ENCODE measurements at regions not wholly inside any gene's neighbourhood (a gene's known extent, or its start where the extent isn't known, plus 50 kb on each side); places are given as distances from the start of the nearest gene placed in this dataset.

DNA sequence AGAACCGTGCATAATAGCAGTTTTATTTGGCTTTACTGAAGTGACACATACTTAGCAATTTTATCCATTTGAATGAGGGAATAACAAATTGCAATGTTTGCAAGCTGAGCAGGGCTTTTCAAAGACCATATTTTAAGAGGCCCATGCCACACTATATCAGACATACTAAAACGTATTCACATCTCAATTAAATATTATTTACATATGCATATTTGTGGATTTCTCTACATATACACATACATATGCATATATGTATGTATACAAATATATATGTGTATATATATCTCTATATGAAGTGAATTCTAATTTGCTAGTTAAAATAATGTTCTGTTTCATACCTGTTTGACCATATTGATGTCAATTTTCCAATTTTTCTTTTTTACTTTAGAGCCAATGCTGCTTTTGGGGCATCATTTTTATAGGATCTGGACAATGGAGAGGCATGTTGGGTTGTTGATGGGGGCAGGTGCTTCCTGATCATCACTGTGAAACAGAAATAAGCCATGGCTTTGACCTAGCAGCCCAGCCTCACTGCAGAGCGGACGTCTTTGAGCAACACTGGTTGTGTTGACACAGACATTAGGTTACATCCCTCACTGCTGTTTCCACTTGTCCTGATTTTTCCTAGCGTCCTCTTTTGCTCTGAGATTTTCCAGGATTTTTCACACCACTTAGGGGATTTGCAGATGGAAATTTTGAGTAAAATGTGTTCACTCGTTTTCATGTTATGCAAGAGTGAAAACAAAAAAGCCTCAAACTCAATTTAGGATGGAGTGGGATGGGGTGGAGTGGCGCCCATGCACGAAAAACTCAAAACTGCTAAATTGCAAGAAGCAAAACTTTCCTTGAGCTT is 56.9 kb downstream of the RDH14 start:
- no peak for DNase-seq (ENCODE audit: low read depth)
- no peak overlapping the region for H3K4me3 ChIP-seq (ENCODE audit: low read depth, low read length)
- TF ChIP-seq CTCF (IDR thresholded peaks at IDR 0.05; ENCODE audit: insufficient read depth, low read depth, low read length), result no peak

DNA sequence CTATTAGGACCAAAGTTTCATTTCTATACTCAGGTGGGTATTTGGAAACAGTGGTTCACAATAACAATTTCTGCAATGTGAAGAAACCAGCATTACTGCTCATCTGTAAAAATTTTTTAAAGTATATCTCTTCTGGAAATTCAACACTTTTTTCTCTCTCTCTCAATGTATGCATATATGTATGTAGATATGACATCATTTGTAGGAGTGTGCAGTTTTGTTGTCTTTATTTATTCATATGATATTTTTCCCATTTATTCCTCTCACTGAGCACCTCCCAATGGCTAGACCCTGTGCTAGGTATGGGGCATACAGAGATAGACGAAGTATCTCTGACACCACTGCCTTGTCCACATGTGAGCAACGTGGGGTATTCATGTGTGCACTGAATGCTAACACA is 58.3 kb downstream of the RDH14 start:
- no peak overlapping the region for H3K4me3 ChIP-seq (ENCODE audit: low read depth, low read length)
- TF ChIP-seq CTCF (IDR thresholded peaks at IDR 0.05; ENCODE audit: insufficient read depth, low read depth, low read length), result no peak
- DNase-seq (ENCODE audit: low read depth), result no peak

DNA sequence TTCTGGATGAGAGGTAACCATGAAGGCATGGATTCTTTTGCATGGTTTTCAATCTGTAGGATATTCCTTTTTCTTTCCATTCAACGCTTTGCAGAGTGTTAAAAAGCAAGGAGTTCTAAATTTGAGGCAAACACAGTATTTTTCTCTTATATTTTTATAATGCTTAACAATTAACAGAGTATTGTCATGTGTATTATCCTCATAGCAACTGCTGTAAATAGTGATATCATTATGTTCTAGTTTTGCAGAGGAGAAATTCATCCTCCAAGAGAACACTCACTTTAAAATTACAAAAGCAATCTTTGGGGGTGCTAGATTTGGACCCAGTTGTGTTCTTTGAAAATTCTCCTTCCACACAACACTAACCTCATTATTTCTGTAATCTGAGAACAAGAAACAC is 58.7 kb downstream of the RDH14 start:
- no peak overlapping the region for H3K4me3 ChIP-seq (ENCODE audit: low read depth, low read length)
- no peak for TF ChIP-seq CTCF (IDR thresholded peaks at IDR 0.05; ENCODE audit: insufficient read depth, low read depth, low read length)
- no peak for DNase-seq (ENCODE audit: low read depth)

DNA sequence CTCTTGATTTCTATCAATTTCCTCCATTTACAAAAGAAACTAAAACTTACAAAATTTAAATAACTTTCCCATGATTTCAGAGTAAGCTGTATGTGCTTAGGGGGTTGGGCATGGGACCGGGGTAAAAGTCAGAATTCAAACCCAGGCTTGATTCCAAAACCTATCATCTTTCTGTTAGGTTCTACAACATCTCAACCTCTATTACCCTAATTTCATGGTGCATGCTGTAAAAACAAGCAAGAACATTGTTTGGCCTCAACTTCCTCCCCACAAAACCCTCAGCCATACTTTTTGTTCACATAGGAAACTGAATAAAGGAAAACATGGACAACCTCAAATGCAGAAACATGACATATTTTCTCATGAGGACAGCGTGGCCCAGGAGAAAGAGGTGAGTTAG is 59.3 kb downstream of the RDH14 start:
- no peak for DNase-seq (ENCODE audit: low read depth)
- TF ChIP-seq CTCF (IDR thresholded peaks at IDR 0.05; ENCODE audit: insufficient read depth, low read depth, low read length), result no peak
- H3K4me3 ChIP-seq (ENCODE audit: low read depth, low read length), result no peak overlapping the region

DNA sequence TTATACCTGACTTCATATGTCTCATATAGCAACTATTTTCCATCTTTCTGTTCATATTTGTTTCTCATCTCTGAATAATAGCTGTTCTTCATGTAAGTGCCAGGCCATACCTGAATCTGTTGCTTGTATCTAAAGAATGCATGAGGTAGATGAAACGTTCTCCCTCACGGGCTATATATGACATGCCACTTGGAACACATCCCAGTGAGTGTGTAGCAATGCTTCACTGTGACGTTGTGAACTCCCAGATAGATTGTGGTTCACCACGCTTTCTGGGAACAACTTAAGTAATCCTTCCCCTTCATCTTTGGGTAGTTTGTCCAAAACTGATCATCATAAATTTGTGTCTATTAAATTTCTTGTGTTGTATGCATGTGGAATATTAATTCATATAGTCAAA is 60.1 kb downstream of the RDH14 start:
- no peak for TF ChIP-seq CTCF (IDR thresholded peaks at IDR 0.05; ENCODE audit: insufficient read depth, low read depth, low read length)
- no peak overlapping the region for H3K4me3 ChIP-seq (ENCODE audit: low read depth, low read length)
- DNase-seq (ENCODE audit: low read depth), result peak; percentile 85

- no peak for DNase-seq (ENCODE audit: low read depth)
- TF ChIP-seq CTCF (IDR thresholded peaks at IDR 0.05; ENCODE audit: insufficient read depth, low read depth, low read length), result no peak
- no peak overlapping the region for H3K4me3 ChIP-seq (ENCODE audit: low read depth, low read length)
These were observed 61.9 kb downstream of the RDH14 start for GRCh38 chr2:18498531-18498930.

DNA sequence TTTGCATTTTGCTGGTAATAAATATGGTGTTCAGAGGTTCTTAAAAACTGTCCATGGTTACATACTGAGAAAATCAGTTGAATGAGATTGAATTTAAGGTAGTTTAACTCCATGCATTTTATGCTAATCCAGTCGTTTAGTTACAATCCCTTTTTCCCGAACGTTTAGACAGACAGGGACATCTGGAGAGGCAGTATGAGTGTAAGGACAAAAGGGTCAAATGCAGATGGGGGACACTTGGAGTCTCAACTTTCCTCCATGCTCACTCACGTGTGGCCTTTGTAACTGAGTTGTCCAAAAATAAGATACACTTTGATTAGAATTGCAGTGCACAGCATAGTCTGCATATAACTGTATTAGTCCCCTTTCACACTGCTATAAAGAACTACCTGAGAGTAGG is 63.9 kb downstream of the RDH14 start:
- TF ChIP-seq CTCF (IDR thresholded peaks at IDR 0.05; ENCODE audit: insufficient read depth, low read depth, low read length), result no peak
- no peak overlapping the region for H3K4me3 ChIP-seq (ENCODE audit: low read depth, low read length)
- no peak for DNase-seq (ENCODE audit: low read depth)

Measured in fibroblast of villous mesenchyme (primary cell).